ENCODE measurements at regions not wholly inside any gene's neighbourhood (a gene's known extent, or its start where the extent isn't known, plus 50 kb on each side); places are given as distances from the start of the nearest gene placed in this dataset.

- H3K4me3 Mint-ChIP-seq (ENCODE audit: low read depth): no peak overlapping the region
- H3K27me3 Mint-ChIP-seq: peaks cover 37% of the 10 kb centered on the region
- no peak for DNase-seq (ENCODE audit: low spot score, unreplicated experiment)
- H3K4me1 Mint-ChIP-seq (ENCODE audit: low read depth): no peaks in the 10 kb centered on the region
- no peak for TF ChIP-seq CTCF (IDR thresholded peaks at IDR 0.05; ENCODE audit: unreplicated experiment)
- H3K27ac Mint-ChIP-seq: no peak overlapping the region
- no peaks in the 10 kb centered on the region for H3K36me3 Mint-ChIP-seq (ENCODE audit: insufficient read depth)
- H3K9me3 Mint-ChIP-seq (ENCODE audit: low read depth): peaks cover 9% of the 10 kb centered on the region
Measured at GRCh38 chr10:10938676-10939075, 79.0 kb upstream of the CELF2 start.

GRCh38 chr10:10941127-10941730 is 76.4 kb upstream of the CELF2 start:
- peaks cover 17% of the 10 kb centered on the region for H3K9me3 Mint-ChIP-seq (ENCODE audit: low read depth)
- no peak for DNase-seq (ENCODE audit: low spot score, unreplicated experiment)
- H3K27ac Mint-ChIP-seq: no peak overlapping the region
- peaks cover 23% of the 10 kb centered on the region for H3K27me3 Mint-ChIP-seq
- no peak overlapping the region for H3K4me3 Mint-ChIP-seq (ENCODE audit: low read depth)
- H3K4me1 Mint-ChIP-seq (ENCODE audit: low read depth): no peaks in the 10 kb centered on the region
- H3K36me3 Mint-ChIP-seq (ENCODE audit: insufficient read depth): peaks cover 3% of the 10 kb centered on the region
- TF ChIP-seq CTCF (IDR thresholded peaks at IDR 0.05; ENCODE audit: unreplicated experiment): no peak

- Mint-ChIP-seq H3K4me3 (ENCODE audit: low read depth) (no peak overlapping the region), H3K4me1 (ENCODE audit: low read depth) (no peaks in the 10 kb centered on the region), H3K36me3 (ENCODE audit: insufficient read depth) (peaks cover 3% of the 10 kb centered on the region), H3K9me3 (ENCODE audit: low read depth) (peaks cover 17% of the 10 kb centered on the region), H3K27ac (no peak overlapping the region), H3K27me3 (peaks cover 22% of the 10 kb centered on the region)
- no peak for DNase-seq (ENCODE audit: low spot score, unreplicated experiment)
- no peak for TF ChIP-seq CTCF (IDR thresholded peaks at IDR 0.05; ENCODE audit: unreplicated experiment)
Measured at GRCh38 chr10:10942441-10942840, 75.2 kb upstream of the CELF2 start.

GRCh38 chr10:10946081-10946480 is 71.6 kb upstream of the CELF2 start:
- Mint-ChIP-seq H3K27ac (no peak overlapping the region), H3K4me3 (ENCODE audit: low read depth) (no peak overlapping the region), H3K27me3 (peaks cover 36% of the 10 kb centered on the region), H3K9me3 (ENCODE audit: low read depth) (peaks cover 17% of the 10 kb centered on the region), H3K4me1 (ENCODE audit: low read depth) (no peaks in the 10 kb centered on the region), H3K36me3 (ENCODE audit: insufficient read depth) (peaks cover 3% of the 10 kb centered on the region)
- TF ChIP-seq CTCF (IDR thresholded peaks at IDR 0.05; ENCODE audit: unreplicated experiment): no peak
- DNase-seq (ENCODE audit: low spot score, unreplicated experiment): no peak

- no peak overlapping the region for H3K4me3 Mint-ChIP-seq (ENCODE audit: low read depth)
- H3K4me1 Mint-ChIP-seq (ENCODE audit: low read depth): no peaks in the 10 kb centered on the region
- DNase-seq (ENCODE audit: low spot score, unreplicated experiment): no peak
- peaks cover 3% of the 10 kb centered on the region for H3K36me3 Mint-ChIP-seq (ENCODE audit: insufficient read depth)
- peaks cover 17% of the 10 kb centered on the region for H3K9me3 Mint-ChIP-seq (ENCODE audit: low read depth)
- no peak for TF ChIP-seq CTCF (IDR thresholded peaks at IDR 0.05; ENCODE audit: unreplicated experiment)
- H3K27ac Mint-ChIP-seq: no peak overlapping the region
- H3K27me3 Mint-ChIP-seq: peaks cover 38% of the 10 kb centered on the region
Measured at GRCh38 chr10:10946801-10947200, 70.9 kb upstream of the CELF2 start.

Measured in progenitor cell of endocrine pancreas (in vitro differentiated cells).